ENCODE measurements at regions not wholly inside any gene's neighbourhood (a gene's known extent, or its start where the extent isn't known, plus 50 kb on each side); places are given as distances from the start of the nearest gene placed in this dataset.

DNA sequence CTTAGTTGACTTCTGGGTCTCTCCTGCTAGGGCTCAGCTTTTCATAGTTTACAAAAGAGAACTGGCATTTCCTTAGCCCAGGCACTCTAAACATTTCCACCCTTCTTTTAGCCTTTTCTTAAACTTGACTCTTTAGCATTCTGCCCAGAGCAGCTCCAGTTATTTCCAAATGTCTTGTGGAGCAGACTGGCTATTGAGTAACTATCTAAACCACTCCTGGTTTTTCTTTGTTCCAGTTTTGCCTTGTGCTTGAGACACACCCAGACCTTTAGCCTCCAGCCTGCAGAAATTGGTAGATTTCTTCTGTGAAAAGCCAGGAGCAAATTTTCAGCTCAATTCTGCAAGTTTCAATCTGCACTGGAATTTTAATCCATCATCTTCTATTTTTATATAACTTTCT lies 1813.1 kb downstream of the OLFM4 start:
- no peaks in the 10 kb centered on the region for H3K9me3 ChIP-seq (ENCODE audit: control insufficient read depth, insufficient read depth, low read depth, low read length)
- H3K9ac ChIP-seq (ENCODE audit: insufficient read depth, low read length) = no peak overlapping the region
- no peak overlapping the region for H3K27ac ChIP-seq (ENCODE audit: insufficient read depth, low read length)
- no peak overlapping the region for H2AFZ ChIP-seq (ENCODE audit: low read length)
- H3K36me3 ChIP-seq (ENCODE audit: control insufficient read depth, insufficient read depth, low read length) = no peaks in the 10 kb centered on the region
- H3K4me2 ChIP-seq (ENCODE audit: extremely low read depth, insufficient read depth, low read length) = no peak overlapping the region
- no peak for DNase-seq (ENCODE audit: low read depth in 2 of 2)
- H3K4me3 ChIP-seq (replicated peaks in 1 of 4; ENCODE audit: control extremely low read depth in 1 of 4, insufficient read depth in 1 of 4, low read depth in 3 of 4, low read length in 4 of 4) = no peak overlapping the region
- H3K4me1 ChIP-seq (ENCODE audit: control insufficient read depth, extremely low read depth, insufficient read depth, low read length) = no peaks in the 10 kb centered on the region
- H4K20me1 ChIP-seq (ENCODE audit: control insufficient read depth, extremely low read depth, insufficient read depth, low read length) = no peaks in the 10 kb centered on the region
- no peaks in the 10 kb centered on the region for H3K27me3 ChIP-seq (ENCODE audit: control insufficient read depth, insufficient read depth, low read length)
- H3K79me2 ChIP-seq (ENCODE audit: control insufficient read depth, insufficient read depth, low read length) = no peaks in the 10 kb centered on the region
- no peak for TF ChIP-seq EZH2 (IDR thresholded peaks at IDR 0.05; ENCODE audit: low read length, missing control alignments)
- TF ChIP-seq, protein P1, sequence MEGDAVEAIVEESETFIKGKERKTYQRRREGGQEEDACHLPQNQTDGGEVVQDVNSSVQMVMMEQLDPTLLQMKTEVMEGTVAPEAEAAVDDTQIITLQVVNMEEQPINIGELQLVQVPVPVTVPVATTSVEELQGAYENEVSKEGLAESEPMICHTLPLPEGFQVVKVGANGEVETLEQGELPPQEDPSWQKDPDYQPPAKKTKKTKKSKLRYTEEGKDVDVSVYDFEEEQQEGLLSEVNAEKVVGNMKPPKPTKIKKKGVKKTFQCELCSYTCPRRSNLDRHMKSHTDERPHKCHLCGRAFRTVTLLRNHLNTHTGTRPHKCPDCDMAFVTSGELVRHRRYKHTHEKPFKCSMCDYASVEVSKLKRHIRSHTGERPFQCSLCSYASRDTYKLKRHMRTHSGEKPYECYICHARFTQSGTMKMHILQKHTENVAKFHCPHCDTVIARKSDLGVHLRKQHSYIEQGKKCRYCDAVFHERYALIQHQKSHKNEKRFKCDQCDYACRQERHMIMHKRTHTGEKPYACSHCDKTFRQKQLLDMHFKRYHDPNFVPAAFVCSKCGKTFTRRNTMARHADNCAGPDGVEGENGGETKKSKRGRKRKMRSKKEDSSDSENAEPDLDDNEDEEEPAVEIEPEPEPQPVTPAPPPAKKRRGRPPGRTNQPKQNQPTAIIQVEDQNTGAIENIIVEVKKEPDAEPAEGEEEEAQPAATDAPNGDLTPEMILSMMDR (conservative IDR thresholded peaks at IDR 0.05 in 1 of 2, IDR thresholded peaks at IDR 0.05 in 1 of 2; ENCODE audit: low read depth in 1 of 2, low read length in 2 of 2) = no peak

DNA sequence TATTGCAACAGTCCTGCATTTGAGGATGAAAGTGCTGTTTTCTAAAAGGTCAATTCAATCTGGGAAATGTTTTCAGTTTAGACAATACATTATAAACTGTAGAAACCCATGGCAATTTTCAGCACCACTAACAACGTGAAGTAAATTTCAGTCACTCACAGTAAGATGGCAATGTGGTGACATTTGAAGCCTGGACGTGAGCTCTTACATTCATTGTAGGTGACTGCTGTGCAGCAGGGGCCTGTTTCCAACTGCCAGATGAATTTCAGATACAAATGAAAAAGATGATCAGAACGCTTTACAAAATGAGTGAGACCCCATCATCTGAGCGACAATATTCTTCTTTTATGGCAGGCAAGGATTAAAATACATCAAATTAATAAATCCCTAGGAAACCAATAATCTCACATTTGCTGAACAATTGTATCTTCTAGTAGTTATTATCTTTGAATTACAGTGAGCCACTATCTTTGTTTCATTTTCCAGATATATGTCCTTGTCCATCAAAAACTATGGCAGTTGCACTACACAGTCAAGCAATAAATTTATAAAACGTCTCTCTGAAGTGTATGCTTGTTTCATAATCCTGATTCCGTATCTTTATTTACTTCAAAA lies 1816.8 kb downstream of the OLFM4 start:
- no peak for DNase-seq (ENCODE audit: low read depth in 2 of 2)
- Histone ChIP-seq H3K4me3 (replicated peaks in 1 of 4; ENCODE audit: control extremely low read depth in 1 of 4, insufficient read depth in 1 of 4, low read depth in 3 of 4, low read length in 4 of 4) (no peak overlapping the region), H2AFZ (ENCODE audit: low read length) (no peak overlapping the region), H4K20me1 (ENCODE audit: control insufficient read depth, extremely low read depth, insufficient read depth, low read length) (no peaks in the 10 kb centered on the region), H3K27ac (ENCODE audit: insufficient read depth, low read length) (no peak overlapping the region), H3K36me3 (ENCODE audit: control insufficient read depth, insufficient read depth, low read length) (no peaks in the 10 kb centered on the region), H3K27me3 (ENCODE audit: control insufficient read depth, insufficient read depth, low read length) (no peaks in the 10 kb centered on the region), H3K79me2 (ENCODE audit: control insufficient read depth, insufficient read depth, low read length) (no peaks in the 10 kb centered on the region), H3K4me1 (ENCODE audit: control insufficient read depth, extremely low read depth, insufficient read depth, low read length) (no peaks in the 10 kb centered on the region), H3K9ac (ENCODE audit: insufficient read depth, low read length) (no peak overlapping the region), H3K4me2 (ENCODE audit: extremely low read depth, insufficient read depth, low read length) (no peak overlapping the region), H3K9me3 (ENCODE audit: control insufficient read depth, insufficient read depth, low read depth, low read length) (no peaks in the 10 kb centered on the region)
- TF ChIP-seq, protein P1 (conservative IDR thresholded peaks at IDR 0.05 in 1 of 2, IDR thresholded peaks at IDR 0.05 in 1 of 2; ENCODE audit: low read depth in 1 of 2, low read length in 2 of 2) = no peak
- TF ChIP-seq EZH2 (IDR thresholded peaks at IDR 0.05; ENCODE audit: low read length, missing control alignments) = no peak

- H3K9ac ChIP-seq (ENCODE audit: insufficient read depth, low read length) = no peak overlapping the region
- no peaks in the 10 kb centered on the region for H3K27me3 ChIP-seq (ENCODE audit: control insufficient read depth, insufficient read depth, low read length)
- H3K79me2 ChIP-seq (ENCODE audit: control insufficient read depth, insufficient read depth, low read length) = no peaks in the 10 kb centered on the region
- no peak overlapping the region for H2AFZ ChIP-seq (ENCODE audit: low read length)
- no peaks in the 10 kb centered on the region for H3K36me3 ChIP-seq (ENCODE audit: control insufficient read depth, insufficient read depth, low read length)
- no peak overlapping the region for H3K4me3 ChIP-seq (replicated peaks in 1 of 4; ENCODE audit: control extremely low read depth in 1 of 4, insufficient read depth in 1 of 4, low read depth in 3 of 4, low read length in 4 of 4)
- no peak for DNase-seq (ENCODE audit: low read depth in 2 of 2)
- H3K27ac ChIP-seq (ENCODE audit: insufficient read depth, low read length) = no peak overlapping the region
- H3K4me2 ChIP-seq (ENCODE audit: extremely low read depth, insufficient read depth, low read length) = no peak overlapping the region
- H4K20me1 ChIP-seq (ENCODE audit: control insufficient read depth, extremely low read depth, insufficient read depth, low read length) = no peaks in the 10 kb centered on the region
- no peak for TF ChIP-seq EZH2 (IDR thresholded peaks at IDR 0.05; ENCODE audit: low read length, missing control alignments)
- TF ChIP-seq, protein P1 (conservative IDR thresholded peaks at IDR 0.05 in 1 of 2, IDR thresholded peaks at IDR 0.05 in 1 of 2; ENCODE audit: low read depth in 1 of 2, low read length in 2 of 2) = no peak
- H3K4me1 ChIP-seq (ENCODE audit: control insufficient read depth, extremely low read depth, insufficient read depth, low read length) = no peaks in the 10 kb centered on the region
- no peaks in the 10 kb centered on the region for H3K9me3 ChIP-seq (ENCODE audit: control insufficient read depth, insufficient read depth, low read depth, low read length)
Measured at GRCh38 chr13:54852831-54853230, 1824.2 kb downstream of the OLFM4 start.
